HG03196 (cell line): ENCODE measurements at regions not wholly inside any gene's neighbourhood (a gene's known extent, or its start where the extent isn't known, plus 50 kb on each side); places are given as distances from the start of the nearest gene placed in this dataset.
A peak's percentile ranks its signal among the peaks of the same experiment; 100 is the strongest.

ENCODE experiments used
- ATAC-seq: cut with Tn5 transposase; IDR thresholded peaks from one replicate; pipeline ENCODE4 v1.9.1; 2021; ENCODE audit not compliant: unreplicated experiment

GRCh38 chr14:97283841-97284240 lies 486.7 kb downstream of the VRK1 start:
- ATAC-seq: no peak

DNA sequence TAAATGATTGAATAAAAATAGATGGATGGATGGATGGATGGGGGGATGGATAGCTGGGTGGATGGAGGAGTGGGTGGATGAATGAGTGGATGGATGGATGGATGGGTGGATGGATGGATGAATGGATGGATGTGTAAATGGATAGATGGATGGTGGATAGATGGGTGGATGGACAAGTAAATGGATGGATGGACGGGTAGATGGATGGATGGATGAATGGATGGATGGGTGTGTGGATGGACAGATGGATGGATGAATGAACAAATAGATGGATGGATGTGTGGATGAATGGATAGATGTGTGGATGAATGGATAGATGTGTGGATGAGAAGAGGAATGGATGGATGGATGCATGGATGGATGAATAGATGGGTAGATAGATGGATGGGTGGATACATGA lies 490.8 kb downstream of the VRK1 start:
- ATAC-seq: no peak

- no peak for ATAC-seq
Observed at GRCh38 chr14:97290065-97290464, 492.9 kb downstream of the VRK1 start.

DNA sequence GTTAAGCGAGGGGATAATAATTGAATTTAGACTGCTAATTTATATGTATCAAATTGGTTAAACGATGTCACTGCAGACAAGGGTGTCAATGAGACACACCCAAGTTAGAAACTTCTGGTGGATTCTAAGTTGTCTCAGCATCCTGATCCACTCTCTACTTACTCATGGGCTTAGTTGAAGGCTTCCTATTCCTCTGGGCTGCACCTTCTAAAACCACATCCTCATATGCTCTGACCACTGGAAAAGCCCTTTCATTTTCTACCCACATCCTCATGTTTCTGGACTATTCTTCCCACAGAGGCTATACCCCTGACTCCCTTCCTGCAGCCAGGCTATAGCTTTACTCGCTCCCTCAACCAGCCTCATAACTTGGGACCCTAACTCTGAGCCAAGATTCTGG lies 493.8 kb downstream of the VRK1 start:
- ATAC-seq: no peak

- no peak for ATAC-seq
Observed at GRCh38 chr14:97293659-97294058, 496.5 kb downstream of the VRK1 start.

GRCh38 chr14:97295108-97295710 lies 498.0 kb downstream of the VRK1 start:
- no peak for ATAC-seq

DNA sequence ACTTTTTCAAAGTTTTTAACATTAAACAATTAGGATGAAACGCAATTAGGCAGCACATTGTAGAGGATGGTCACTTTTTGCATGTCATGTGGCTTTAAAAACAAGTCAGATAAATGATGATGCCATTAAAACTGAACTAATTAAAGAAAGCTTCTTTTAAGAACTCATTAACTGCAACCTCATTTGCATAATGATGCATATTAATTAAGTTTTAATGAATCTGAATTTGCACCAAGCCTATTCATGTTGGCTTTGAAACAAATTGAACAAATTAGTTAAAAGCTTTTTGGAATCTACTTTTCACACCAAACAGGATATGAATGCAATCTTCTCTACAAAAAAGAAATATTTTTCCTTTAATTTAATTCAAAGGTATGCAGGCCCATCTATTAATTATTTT lies 499.0 kb downstream of the VRK1 start:
- no peak for ATAC-seq

GRCh38 chr14:97297100-97297499 lies 499.9 kb downstream of the VRK1 start:
- no peak for ATAC-seq

- ATAC-seq: no peak
Observed at GRCh38 chr14:97298331-97298730, 501.1 kb downstream of the VRK1 start.

- no peak for ATAC-seq
Observed at GRCh38 chr14:97298736-97299135, 501.6 kb downstream of the VRK1 start.

DNA sequence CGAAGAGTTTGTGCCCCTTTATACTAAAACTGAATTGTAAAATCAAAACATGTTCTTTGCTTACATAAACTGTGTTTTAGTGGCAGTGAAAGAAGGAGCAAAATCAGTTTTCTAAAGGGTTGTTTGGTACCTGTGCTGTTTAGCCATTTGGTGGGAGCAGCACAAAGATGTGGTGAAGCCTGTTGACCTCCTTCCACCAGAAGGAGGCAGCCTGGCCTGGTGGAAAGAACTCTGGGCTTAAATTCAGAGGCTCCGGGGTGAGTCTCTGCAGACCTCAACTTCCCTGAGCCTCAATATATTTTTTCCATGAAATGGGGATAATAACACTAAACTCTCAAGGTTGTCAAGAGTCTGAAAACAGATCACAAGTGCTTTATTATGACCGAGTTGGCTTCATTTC lies 502.5 kb downstream of the VRK1 start:
- ATAC-seq: no peak

DNA sequence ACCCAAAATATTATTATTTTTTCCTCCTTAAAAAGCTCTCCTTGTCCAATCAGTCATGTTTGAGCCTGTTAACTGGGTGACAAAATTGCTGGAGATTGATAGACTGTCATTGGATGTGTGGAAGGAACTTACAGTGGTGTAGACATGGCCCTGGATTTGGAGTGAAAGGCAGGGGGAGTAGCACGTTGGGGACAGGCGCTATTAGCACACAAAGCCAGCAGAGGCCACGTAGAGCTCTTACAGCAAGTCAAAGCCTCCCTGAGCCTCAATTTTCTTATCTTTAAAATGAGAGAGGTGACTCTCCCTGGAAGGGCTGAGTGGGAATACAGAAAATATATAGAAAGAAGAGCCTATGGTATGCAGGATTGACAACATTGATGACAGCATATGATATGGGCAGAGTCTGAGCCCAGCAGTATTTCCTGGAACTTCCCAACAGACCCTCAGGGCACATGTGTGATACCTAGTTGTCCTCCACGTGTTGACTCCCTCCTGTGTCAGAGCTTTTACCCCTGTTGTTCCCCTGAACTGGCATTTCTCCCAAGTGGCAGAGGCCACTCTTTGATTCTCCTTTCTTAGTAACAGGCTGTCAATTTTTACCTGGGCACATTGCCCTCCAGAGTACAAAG lies 504.9 kb downstream of the VRK1 start:
- no peak for ATAC-seq

- ATAC-seq: no peak
Observed at GRCh38 chr14:97306133-97306759, 509.1 kb downstream of the VRK1 start.

DNA sequence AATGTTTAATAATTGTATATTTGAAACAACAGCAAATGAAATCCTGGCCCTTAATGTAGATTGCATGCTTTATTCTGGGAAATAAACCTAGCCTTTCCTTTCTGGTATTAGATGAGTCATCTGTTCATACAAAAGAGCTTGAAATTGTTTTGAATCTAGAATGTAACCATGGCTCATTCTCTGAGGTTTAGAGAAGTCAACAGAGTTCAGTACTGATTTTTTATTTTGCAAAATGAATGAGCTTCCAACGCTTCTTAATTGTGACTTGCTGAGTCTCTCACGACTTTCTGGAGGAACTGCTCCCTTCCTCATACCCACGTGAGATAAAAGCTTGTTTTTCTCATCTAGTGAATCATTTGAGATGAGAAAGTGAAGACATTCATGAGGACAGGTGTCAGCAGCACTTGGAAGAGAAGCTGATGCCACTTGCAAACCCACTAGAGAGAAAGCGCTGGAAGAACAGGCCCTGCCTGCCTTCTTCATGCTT lies 509.6 kb downstream of the VRK1 start:
- peak; percentile 39 for ATAC-seq

GRCh38 chr14:97311411-97311810 lies 514.2 kb downstream of the VRK1 start:
- no peak for ATAC-seq

- ATAC-seq: no peak
Observed at GRCh38 chr14:97312910-97313309, 515.7 kb downstream of the VRK1 start.

- no peak for ATAC-seq
Observed at GRCh38 chr14:97315790-97316189, 518.6 kb downstream of the VRK1 start.

- ATAC-seq: no peak
Observed at GRCh38 chr14:97318380-97318779, 521.2 kb downstream of the VRK1 start.

GRCh38 chr14:97319691-97320090 lies 522.5 kb downstream of the VRK1 start:
- no peak for ATAC-seq

- ATAC-seq: no peak
Observed at GRCh38 chr14:97328743-97329142, 531.6 kb downstream of the VRK1 start.

GRCh38 chr14:97329701-97330100 lies 532.5 kb downstream of the VRK1 start:
- ATAC-seq: no peak

GRCh38 chr14:97331058-97331457 lies 533.9 kb downstream of the VRK1 start:
- no peak for ATAC-seq
